HEK293T (cell line): ENCODE measurements at regions not wholly inside any gene's neighbourhood (a gene's known extent, or its start where the extent isn't known, plus 50 kb on each side); places are given as distances from the start of the nearest gene placed in this dataset.

Experiments used
- ARNT ChIP-seq: fragments of 450-650 bp; IDR thresholded peaks from 2 replicates; pipeline ENCODE4 v1.6.1; 2017; ENCODE audit warnings: mild to moderate bottlenecking
- BHLHE40 ChIP-seq: fragments of 450-650 bp; IDR thresholded peaks from 2 replicates; pipeline ENCODE4 v1.6.1; 2016; ENCODE audit warnings: mild to moderate bottlenecking, moderate library complexity, borderline replicate concordance
- ELF4 ChIP-seq: fragments of 450-650 bp; IDR thresholded peaks from 2 replicates; pipeline ENCODE4 v1.6.1; 2017; ENCODE audit warnings: antibody characterized with exemption
- FOXA1 ChIP-seq: fragments of 450-650 bp; IDR thresholded peaks from 2 replicates; pipeline ENCODE4 v1.6.1; 2016; ENCODE audit warnings: mild to moderate bottlenecking
- FOXK2 ChIP-seq: fragments of 450-650 bp; IDR thresholded peaks from 2 replicates; pipeline ENCODE4 v1.6.1; 2016; ENCODE audit warnings: mild to moderate bottlenecking
- HDGF ChIP-seq: fragments of 450-650 bp; IDR thresholded peaks from 2 replicates; pipeline ENCODE4 v1.6.1; 2017; ENCODE audit warnings: antibody characterized with exemption, borderline replicate concordance
- LEF1 ChIP-seq: fragments of 450-650 bp; IDR thresholded peaks from 2 replicates; pipeline ENCODE4 v1.6.1; 2017; ENCODE audit warnings: mild to moderate bottlenecking, borderline replicate concordance
- NFRKB ChIP-seq: fragments of 450-650 bp; IDR thresholded peaks from 2 replicates; pipeline ENCODE4 v1.6.1; 2016; ENCODE audit warnings: mild to moderate bottlenecking, moderate library complexity
- SP1 ChIP-seq: fragments of 450-650 bp; IDR thresholded peaks from 2 replicates; pipeline ENCODE4 v1.6.1; 2017
- SUZ12 ChIP-seq: fragments of 450-650 bp; IDR thresholded peaks from 2 replicates; pipeline ENCODE4 v1.6.1; 2016; ENCODE audit warnings: mild to moderate bottlenecking
- TARDBP ChIP-seq: fragments of 450-650 bp; IDR thresholded peaks from 2 replicates; pipeline ENCODE4 v1.6.1; 2016
- TF ChIP-seq, protein P1 (sequence below): fragments of 450-650 bp; IDR thresholded peaks from 2 replicates; pipeline ENCODE4 v1.6.1; 2016

DNA sequence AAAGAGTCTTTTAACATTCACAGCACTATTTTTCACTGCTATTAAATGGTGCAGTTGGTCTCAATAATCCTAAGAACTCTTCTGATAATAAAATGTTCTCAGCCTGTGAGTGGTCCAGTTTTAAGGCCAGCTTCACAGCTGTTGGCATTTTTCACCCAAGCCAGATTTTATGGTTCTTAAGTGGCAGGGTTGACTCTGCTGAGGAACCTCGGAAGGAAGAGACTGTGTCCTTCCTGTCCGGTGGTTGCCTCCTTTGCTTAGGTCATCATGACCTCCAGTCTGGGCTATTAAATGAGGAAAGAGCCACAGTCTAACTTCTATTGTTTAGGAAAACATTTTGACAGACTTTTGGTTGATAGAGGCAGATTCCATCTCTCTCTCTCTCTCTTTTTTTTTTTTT is 112.5 kb upstream of the SERBP1 start:
- no peak for TF ChIP-seq BHLHE40
- TF ChIP-seq SP1: no peak
- no peak for TF ChIP-seq LEF1
- no peak for TF ChIP-seq NFRKB
- TF ChIP-seq SUZ12: no peak
- no peak for TF ChIP-seq HDGF
- TF ChIP-seq TARDBP: no peak
- no peak for TF ChIP-seq ELF4
- TF ChIP-seq, protein P1, sequence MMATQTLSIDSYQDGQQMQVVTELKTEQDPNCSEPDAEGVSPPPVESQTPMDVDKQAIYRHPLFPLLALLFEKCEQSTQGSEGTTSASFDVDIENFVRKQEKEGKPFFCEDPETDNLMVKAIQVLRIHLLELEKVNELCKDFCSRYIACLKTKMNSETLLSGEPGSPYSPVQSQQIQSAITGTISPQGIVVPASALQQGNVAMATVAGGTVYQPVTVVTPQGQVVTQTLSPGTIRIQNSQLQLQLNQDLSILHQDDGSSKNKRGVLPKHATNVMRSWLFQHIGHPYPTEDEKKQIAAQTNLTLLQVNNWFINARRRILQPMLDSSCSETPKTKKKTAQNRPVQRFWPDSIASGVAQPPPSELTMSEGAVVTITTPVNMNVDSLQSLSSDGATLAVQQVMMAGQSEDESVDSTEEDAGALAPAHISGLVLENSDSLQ: no peak
- TF ChIP-seq FOXK2: no peak
- no peak for TF ChIP-seq FOXA1
- no peak for TF ChIP-seq ARNT
